PC-3 (cell line): ENCODE measurements at regions not wholly inside any gene's neighbourhood (a gene's known extent, or its start where the extent isn't known, plus 50 kb on each side); places are given as distances from the start of the nearest gene placed in this dataset.

Experiments
- ATAC-seq: fragments of 200-7000 bp; cut with Tn5 transposase; 2 replicates; pipeline ENCODE4 v1.9.1; 2020; ENCODE audit warnings: mild to moderate bottlenecking, moderate library complexity
- BruUV-seq: library from RNA; stranded (reverse); fragments of 400-500 nt; replicated peaks from 2 replicates; lab custom pipeline; 2021; lab: Mats Ljungman, UMichigan
- CTCF ChIA-PET: fragments of 300-600 bp; sonication (Branson Sonifier 250); formaldehyde crosslinking; loops from one replicate; lab custom pipeline; 2022; ENCODE audit warnings: antibody characterized with exemption; lab: Charles Lee
- POLR2A ChIA-PET: fragments of 300-600 bp; sonication (Branson Sonifier 250); formaldehyde crosslinking; loops from one replicate; lab custom pipeline; 2022; ENCODE audit warnings: antibody characterized with exemption; ENCODE audit not compliant: unreplicated experiment; lab: Charles Lee
- DNase-seq: peaks from one replicate; pipeline ENCODE4 v3.0.0-alpha.2; 2015
- H2AFZ ChIP-seq: fragments of 300-600 bp; sonication (generic); 2 replicates; pipeline ENCODE4 v1.6.0; 2016; ENCODE audit warnings: antibody characterized with exemption, low read length
- H3F3A ChIP-seq: fragments of 300-600 bp; sonication (generic); one replicate; pipeline ENCODE4 v1.6.0; 2017; ENCODE audit warnings: antibody characterized with exemption, low read length, control low read depth, mild to moderate bottlenecking; ENCODE audit not compliant: unreplicated experiment
- H3K27ac ChIP-seq: fragments of 300-600 bp; sonication (generic); 2 replicates; pipeline ENCODE4 v1.5.1; 2016; ENCODE audit warnings: mild to moderate bottlenecking, low read length
- H3K27me3 ChIP-seq: fragments of 300-600 bp; sonication (generic); 2 replicates; pipeline ENCODE4 v1.6.1; 2016; ENCODE audit warnings: low read length, mixed read lengths
- H3K36me3 ChIP-seq: fragments of 300-600 bp; sonication (generic); 2 replicates; pipeline ENCODE4 v1.6.1; 2016; ENCODE audit warnings: low read depth, mixed run types, low read length, mixed read lengths
- H3K4me1 ChIP-seq: fragments of 300-600 bp; sonication (generic); 2 replicates; pipeline ENCODE4 v1.5.1; 2016; ENCODE audit warnings: low read length; ENCODE audit not compliant: insufficient read depth
- H3K4me2 ChIP-seq: fragments of 300-600 bp; sonication (generic); 2 replicates; pipeline ENCODE4 v1.6.0; 2016; ENCODE audit warnings: low read length
- H3K4me3 ChIP-seq: fragments of 300-600 bp; sonication (generic); 2 replicates; pipeline ENCODE4 v1.5.1; 2016; ENCODE audit warnings: mild to moderate bottlenecking, low read length, mixed read lengths
- H3K79me2 ChIP-seq: fragments of 300-600 bp; sonication (generic); 2 replicates; pipeline ENCODE4 v1.6.1; 2017; ENCODE audit warnings: low read length, mixed read lengths
- H3K9ac ChIP-seq: fragments of 300-600 bp; sonication (generic); 2 replicates; pipeline ENCODE4 v1.6.0; 2016; ENCODE audit warnings: mild to moderate bottlenecking, low read length
- H3K9me2 ChIP-seq: fragments of 300-600 bp; sonication (generic); replicated peaks from 2 replicates; pipeline ENCODE4 v1.6.1; 2016; ENCODE audit warnings: mixed run types, low read length, mixed read lengths
- H3K9me3 ChIP-seq: fragments of 300-600 bp; sonication (generic); 2 replicates; pipeline ENCODE4 v1.6.1; 2016; ENCODE audit warnings: low read length, mixed read lengths
- H4K20me1 ChIP-seq: fragments of 300-600 bp; sonication (generic); 2 replicates; pipeline ENCODE4 v1.6.1; 2016; ENCODE audit warnings: low read length, mixed read lengths
- EZH2 ChIP-seq: fragments of 300-600 bp; sonication (generic); IDR thresholded peaks from one replicate; pipeline ENCODE4 v1.6.1; 2017; ENCODE audit warnings: antibody characterized with exemption, mild to moderate bottlenecking, low read length; ENCODE audit not compliant: unreplicated experiment
- EZH2phosphoT487 ChIP-seq: fragments of 300-600 bp; sonication (generic); IDR thresholded peaks from 2 replicates; pipeline ENCODE4 v1.6.1; 2018; ENCODE audit warnings: mild to moderate bottlenecking, antibody characterized with exemption, low read length, borderline replicate concordance
- intact Hi-C: fragments of 100-400 bp; cut with micrococcal nuclease; formaldehyde crosslinking; loops from 2 replicates; pipeline ENCODE4 v1.9.0; 2023
- TF ChIP-seq, protein P1 (sequence below): fragments of 300-600 bp; sonication (generic); conservative IDR thresholded peaks from 2 replicates; pipeline ENCODE4 v1.5.1; 2017; ENCODE audit warnings: antibody characterized with exemption, low read depth, mild to moderate bottlenecking, low read length

- no peaks in the 10 kb centered on the region for H3K79me2 ChIP-seq
- no peaks in the 10 kb centered on the region for H4K20me1 ChIP-seq
- POLR2A ChIA-PET = no interaction called here
- no peak overlapping the region for H2AFZ ChIP-seq
- no peak overlapping the region for H3K9ac ChIP-seq
- H3K36me3 ChIP-seq = peaks cover 5% of the 10 kb centered on the region; the same call in 1 of the 2 replicates
- intact Hi-C loops = no loop called here
- ATAC-seq = no peak
- H3F3A ChIP-seq = no peaks in the 10 kb centered on the region
- no peak overlapping the region for H3K27ac ChIP-seq
- H3K4me2 ChIP-seq = no peak overlapping the region
- no peak overlapping the region for H3K4me3 ChIP-seq
- H3K4me1 ChIP-seq = peaks cover 19% of the 10 kb centered on the region
- no peak for DNase-seq
- H3K27me3 ChIP-seq = no peaks in the 10 kb centered on the region
- CTCF ChIA-PET = no interaction called here
- H3K9me3 ChIP-seq = peaks cover 17% of the 10 kb centered on the region
- H3K9me2 ChIP-seq = no peaks in the 10 kb centered on the region
- no TSS peak for BruUV-seq
- TF ChIP-seq, protein P1, sequence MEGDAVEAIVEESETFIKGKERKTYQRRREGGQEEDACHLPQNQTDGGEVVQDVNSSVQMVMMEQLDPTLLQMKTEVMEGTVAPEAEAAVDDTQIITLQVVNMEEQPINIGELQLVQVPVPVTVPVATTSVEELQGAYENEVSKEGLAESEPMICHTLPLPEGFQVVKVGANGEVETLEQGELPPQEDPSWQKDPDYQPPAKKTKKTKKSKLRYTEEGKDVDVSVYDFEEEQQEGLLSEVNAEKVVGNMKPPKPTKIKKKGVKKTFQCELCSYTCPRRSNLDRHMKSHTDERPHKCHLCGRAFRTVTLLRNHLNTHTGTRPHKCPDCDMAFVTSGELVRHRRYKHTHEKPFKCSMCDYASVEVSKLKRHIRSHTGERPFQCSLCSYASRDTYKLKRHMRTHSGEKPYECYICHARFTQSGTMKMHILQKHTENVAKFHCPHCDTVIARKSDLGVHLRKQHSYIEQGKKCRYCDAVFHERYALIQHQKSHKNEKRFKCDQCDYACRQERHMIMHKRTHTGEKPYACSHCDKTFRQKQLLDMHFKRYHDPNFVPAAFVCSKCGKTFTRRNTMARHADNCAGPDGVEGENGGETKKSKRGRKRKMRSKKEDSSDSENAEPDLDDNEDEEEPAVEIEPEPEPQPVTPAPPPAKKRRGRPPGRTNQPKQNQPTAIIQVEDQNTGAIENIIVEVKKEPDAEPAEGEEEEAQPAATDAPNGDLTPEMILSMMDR = no peak
- TF ChIP-seq EZH2 (no peak), EZH2phosphoT487 (no peak)
Observed at GRCh38 chr10:33612551-33612950, 278.1 kb upstream of the NRP1 start.

DNA sequence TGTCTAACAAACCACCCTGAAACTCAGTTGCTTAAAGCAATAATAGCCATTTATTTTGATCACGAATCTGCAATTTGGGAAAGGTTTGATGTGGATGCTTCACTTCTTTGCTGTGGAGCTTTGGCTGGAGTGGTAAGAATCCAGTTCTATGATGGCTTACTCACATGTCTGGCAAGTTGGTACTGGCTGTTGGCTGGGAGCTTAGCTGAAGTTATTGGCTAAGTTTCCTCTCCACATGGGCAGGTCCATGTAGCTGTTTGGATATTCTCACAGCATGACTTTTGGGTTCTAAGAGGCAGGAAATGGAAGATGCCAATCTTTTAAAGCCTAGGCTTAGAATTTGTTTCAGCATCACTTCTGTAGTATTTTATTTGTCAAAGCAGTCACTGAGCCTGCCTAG, 277.6 kb upstream of the NRP1 start:
- Histone ChIP-seq H3K9me3 (peaks cover 17% of the 10 kb centered on the region), H3F3A (no peaks in the 10 kb centered on the region), H3K27ac (no peak overlapping the region), H3K9me2 (no peaks in the 10 kb centered on the region), H3K27me3 (no peaks in the 10 kb centered on the region), H3K4me1 (peaks cover 19% of the 10 kb centered on the region), H3K79me2 (no peaks in the 10 kb centered on the region), H3K9ac (no peak overlapping the region), H3K36me3 (peaks cover 5% of the 10 kb centered on the region; the same call in 1 of the 2 replicates), H3K4me2 (no peak overlapping the region), H2AFZ (no peak overlapping the region), H3K4me3 (no peak overlapping the region), H4K20me1 (no peaks in the 10 kb centered on the region)
- POLR2A ChIA-PET = no interaction called here
- ATAC-seq (no peak), DNase-seq (no peak)
- CTCF ChIA-PET = no interaction called here
- TF ChIP-seq EZH2phosphoT487 = no peak
- no peak for TF ChIP-seq EZH2
- TF ChIP-seq, protein P1 = no peak
- no TSS peak for BruUV-seq
- intact Hi-C loops = no loop called here

GRCh38 chr10:33611423-33611822, 277.0 kb upstream of the NRP1 start:
- BruUV-seq = no TSS peak
- intact Hi-C loops = no loop called here
- Histone ChIP-seq H3K27ac (no peak overlapping the region), H2AFZ (no peak overlapping the region), H3K27me3 (no peaks in the 10 kb centered on the region), H4K20me1 (no peaks in the 10 kb centered on the region), H3F3A (no peaks in the 10 kb centered on the region), H3K9me2 (no peaks in the 10 kb centered on the region), H3K36me3 (peaks cover 5% of the 10 kb centered on the region; the same call in 1 of the 2 replicates), H3K79me2 (no peaks in the 10 kb centered on the region), H3K4me3 (no peak overlapping the region), H3K9ac (no peak overlapping the region), H3K4me2 (no peak overlapping the region), H3K4me1 (peaks cover 19% of the 10 kb centered on the region), H3K9me3 (peaks cover 17% of the 10 kb centered on the region)
- ATAC-seq = no peak
- DNase-seq = no peak
- TF ChIP-seq, protein P1 = no peak
- TF ChIP-seq EZH2phosphoT487 (no peak), EZH2 (no peak)
- POLR2A ChIA-PET = no interaction called here
- CTCF ChIA-PET = no interaction called here
